Suprapubic skin (tissue), 4 donors: ENCODE measurements at regions not wholly inside any gene's neighbourhood (a gene's known extent, or its start where the extent isn't known, plus 50 kb on each side); places are given as distances from the start of the nearest gene placed in this dataset.

Experiments
- EP300 ChIP-seq: sonication (generic); formaldehyde crosslinking; IDR thresholded peaks from one replicate; pipeline ENCODE4 v1.6.1; 2017; ENCODE audit warnings: antibody characterized with exemption
- POLR2A ChIP-seq, 2 donors: fragments of 450-650 bp; IDR thresholded peaks; one replicate each; pipeline ENCODE4 v1.6.1; 2017; ENCODE audit warnings: antibody characterized with exemption in 2 of 2, mild to moderate bottlenecking in 2 of 2, moderate library complexity in 2 of 2
- POLR2AphosphoS5 ChIP-seq, 3 donors: sonication (generic); formaldehyde crosslinking; IDR thresholded peaks; one replicate each; pipeline ENCODE4 v1.6.1; 2017; ENCODE audit warnings: antibody characterized with exemption in 3 of 3
- TF ChIP-seq, protein P1 (sequence below), 2 donors: fragments of 200-600 bp in 1 of 2; fragments of 450-650 bp in 1 of 2; sonication (generic) in 1 of 2; IDR thresholded peaks; one replicate each; pipeline ENCODE4 v1.5.1; 2016 to 2019; ENCODE audit warnings: antibody characterized with exemption in 2 of 2, mild to moderate bottlenecking in 1 of 2, moderate library complexity in 1 of 2

DNA sequence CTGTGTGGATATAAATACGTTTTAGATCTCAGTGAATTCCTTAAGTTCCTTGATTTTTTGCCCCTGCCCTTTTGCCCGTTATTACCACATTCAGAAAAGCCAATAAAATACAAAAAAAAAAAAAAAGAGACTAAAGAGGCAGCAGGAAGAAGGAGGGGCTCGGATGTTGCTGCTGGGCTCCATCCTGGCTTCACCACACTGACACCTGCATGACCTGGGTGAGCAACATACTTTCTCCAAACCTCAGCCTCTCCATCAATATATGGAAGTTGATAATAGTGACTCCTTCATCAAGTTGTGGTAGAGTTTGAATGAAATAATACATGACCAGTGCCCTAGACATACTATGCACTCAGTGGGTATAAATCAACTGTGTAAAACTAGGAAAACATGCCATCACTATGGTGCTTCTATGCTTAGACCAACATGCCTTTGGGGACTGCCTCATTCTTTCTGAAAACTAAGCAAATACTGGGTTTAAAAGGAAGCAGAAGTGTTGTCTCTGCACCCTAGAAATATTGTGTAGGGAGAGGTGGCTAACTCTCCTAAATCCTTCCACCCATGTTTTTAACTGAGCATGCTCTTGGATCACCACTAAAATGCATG is 243.0 kb downstream of the PIK3R1 start:
- TF ChIP-seq POLR2AphosphoS5 (IDR thresholded peaks at IDR 0.05) (no peak), POLR2A (IDR thresholded peaks at IDR 0.05) (no peak), EP300 (no peak)
- TF ChIP-seq, protein P1, sequence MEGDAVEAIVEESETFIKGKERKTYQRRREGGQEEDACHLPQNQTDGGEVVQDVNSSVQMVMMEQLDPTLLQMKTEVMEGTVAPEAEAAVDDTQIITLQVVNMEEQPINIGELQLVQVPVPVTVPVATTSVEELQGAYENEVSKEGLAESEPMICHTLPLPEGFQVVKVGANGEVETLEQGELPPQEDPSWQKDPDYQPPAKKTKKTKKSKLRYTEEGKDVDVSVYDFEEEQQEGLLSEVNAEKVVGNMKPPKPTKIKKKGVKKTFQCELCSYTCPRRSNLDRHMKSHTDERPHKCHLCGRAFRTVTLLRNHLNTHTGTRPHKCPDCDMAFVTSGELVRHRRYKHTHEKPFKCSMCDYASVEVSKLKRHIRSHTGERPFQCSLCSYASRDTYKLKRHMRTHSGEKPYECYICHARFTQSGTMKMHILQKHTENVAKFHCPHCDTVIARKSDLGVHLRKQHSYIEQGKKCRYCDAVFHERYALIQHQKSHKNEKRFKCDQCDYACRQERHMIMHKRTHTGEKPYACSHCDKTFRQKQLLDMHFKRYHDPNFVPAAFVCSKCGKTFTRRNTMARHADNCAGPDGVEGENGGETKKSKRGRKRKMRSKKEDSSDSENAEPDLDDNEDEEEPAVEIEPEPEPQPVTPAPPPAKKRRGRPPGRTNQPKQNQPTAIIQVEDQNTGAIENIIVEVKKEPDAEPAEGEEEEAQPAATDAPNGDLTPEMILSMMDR (IDR thresholded peaks at IDR 0.05): no peak
